Smooth muscle cell (in vitro differentiated cells): ENCODE measurements at regions not wholly inside any gene's neighbourhood (a gene's known extent, or its start where the extent isn't known, plus 50 kb on each side); places are given as distances from the start of the nearest gene placed in this dataset.

Experiments used
- DNase-seq: peaks from one replicate; lab custom pipeline; 2025; ENCODE audit not compliant: unreplicated experiment; lab: John Stamatoyannopoulos, UW
- H2AFZ ChIP-seq: fragments of 200-600 bp; sonication (generic); 2 replicates; pipeline ENCODE4 v1.6.0; 2016; ENCODE audit warnings: antibody characterized with exemption, low read depth, mild to moderate bottlenecking
- H3F3A ChIP-seq: fragments of 200-600 bp; sonication (generic); 2 replicates; pipeline ENCODE4 v1.6.0; 2017; ENCODE audit warnings: antibody characterized with exemption, low read depth
- H3K27ac ChIP-seq: fragments of 200-600 bp; sonication (generic); 2 replicates; pipeline ENCODE4 v1.5.1; 2016; ENCODE audit warnings: low read depth, mild to moderate bottlenecking
- H3K27me3 ChIP-seq: fragments of 200-600 bp; sonication (generic); 2 replicates; pipeline ENCODE4 v1.6.1; 2016; ENCODE audit warnings: low read depth, mild to moderate bottlenecking
- H3K36me3 ChIP-seq: fragments of 200-600 bp; sonication (generic); 2 replicates; pipeline ENCODE4 v1.5.1; 2016; ENCODE audit warnings: low read depth
- H3K4me1 ChIP-seq: fragments of 200-600 bp; sonication (generic); 2 replicates; pipeline ENCODE4 v1.5.1; 2016; ENCODE audit warnings: low read depth
- H3K4me2 ChIP-seq: fragments of 200-600 bp; sonication (generic); 2 replicates; pipeline ENCODE4 v1.6.0; 2016; ENCODE audit warnings: mild to moderate bottlenecking
- H3K4me3 ChIP-seq: fragments of 200-600 bp; sonication (generic); 2 replicates; pipeline ENCODE4 v1.5.1; 2016; ENCODE audit warnings: mild to moderate bottlenecking
- H3K79me2 ChIP-seq: fragments of 200-600 bp; sonication (generic); 2 replicates; pipeline ENCODE4 v1.6.0; 2016; ENCODE audit warnings: low read depth, mild to moderate bottlenecking
- H3K9ac ChIP-seq: fragments of 200-600 bp; sonication (generic); 2 replicates; pipeline ENCODE4 v1.6.0; 2016; ENCODE audit warnings: low read depth
- H3K9me3 ChIP-seq: fragments of 200-600 bp; sonication (generic); replicated peaks from 2 replicates; pipeline ENCODE4 v1.5.1; 2016; ENCODE audit warnings: low read depth
- H4K20me1 ChIP-seq: fragments of 200-600 bp; sonication (generic); 2 replicates; pipeline ENCODE4 v1.6.0; 2016; ENCODE audit warnings: low read depth
- CTCF ChIP-seq: fragments of 200-600 bp; sonication (generic); IDR thresholded peaks from 2 replicates; pipeline ENCODE4 v1.5.1; 2017; ENCODE audit warnings: borderline replicate concordance, mild to moderate bottlenecking, antibody characterized with exemption; ENCODE audit not compliant: insufficient read depth, poor library complexity, severe bottlenecking
- WGBS: methylation state at CpG from one replicate; pipeline ENCODE4 v1.1.7; 2016; ENCODE audit warnings: low lambda C conversion rate; 5-methylcytosine and 5-hydroxymethylcytosine counted together

DNA sequence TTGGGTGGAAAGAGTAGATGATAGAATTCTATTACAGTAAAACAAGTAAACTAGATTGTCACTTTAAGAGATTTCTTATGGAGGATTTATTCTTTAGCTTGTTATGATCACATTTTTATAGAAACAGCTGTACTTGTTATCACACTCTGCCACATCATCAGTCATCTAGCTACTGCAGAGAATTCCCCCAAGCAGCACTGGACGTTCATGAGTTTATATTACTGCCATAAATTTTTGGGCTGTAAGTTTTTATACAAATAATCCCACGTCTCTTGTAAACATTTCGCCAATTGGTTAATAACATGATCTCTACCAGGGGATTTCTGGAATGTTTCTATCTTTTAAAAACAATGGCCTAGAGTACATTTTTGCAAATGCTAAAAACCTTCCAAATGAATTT, 238.8 kb downstream of the POLR1F start:
- H3K9ac ChIP-seq, result no peak overlapping the region
- no peaks in the 10 kb centered on the region for H3K4me1 ChIP-seq
- H3K27me3 ChIP-seq, result no peaks in the 10 kb centered on the region
- no peak overlapping the region for H3K4me3 ChIP-seq
- no peak for TF ChIP-seq CTCF
- H3K36me3 ChIP-seq, result no peaks in the 10 kb centered on the region
- no peak for DNase-seq
- no peaks in the 10 kb centered on the region for H3K79me2 ChIP-seq
- H4K20me1 ChIP-seq, result no peaks in the 10 kb centered on the region
- no peaks in the 10 kb centered on the region for H3K9me3 ChIP-seq
- H3K27ac ChIP-seq, result peak overlapping the region; percentile 47
- no peaks in the 10 kb centered on the region for H3F3A ChIP-seq
- peak overlapping the region; percentile 78 for H2AFZ ChIP-seq
- no peak overlapping the region for H3K4me2 ChIP-seq
- 21% methylated on average over 3 of the region's 3 CpGs for WGBS

GRCh38 chr7:19465861-19466260, 243.0 kb downstream of the POLR1F start:
- no peaks in the 10 kb centered on the region for H3K9me3 ChIP-seq
- H3K4me2 ChIP-seq, result no peak overlapping the region
- no peaks in the 10 kb centered on the region for H3K27me3 ChIP-seq
- H3K79me2 ChIP-seq, result no peaks in the 10 kb centered on the region
- H3F3A ChIP-seq, result no peaks in the 10 kb centered on the region
- no peak for TF ChIP-seq CTCF
- H3K9ac ChIP-seq, result no peak overlapping the region
- no peaks in the 10 kb centered on the region for H4K20me1 ChIP-seq
- H3K27ac ChIP-seq, result no peak overlapping the region
- no peaks in the 10 kb centered on the region for H3K36me3 ChIP-seq
- DNase-seq, result no peak
- H3K4me1 ChIP-seq, result no peaks in the 10 kb centered on the region
- WGBS, result 81% methylated on average over 3 of the region's 3 CpGs
- H2AFZ ChIP-seq, result no peak overlapping the region
- H3K4me3 ChIP-seq, result no peak overlapping the region

GRCh38 chr7:19464751-19465150, 244.1 kb downstream of the POLR1F start:
- Histone ChIP-seq H3K4me1 (no peaks in the 10 kb centered on the region), H2AFZ (no peak overlapping the region), H3K4me2 (no peak overlapping the region), H3K9ac (no peak overlapping the region), H3K4me3 (no peak overlapping the region), H3K9me3 (no peaks in the 10 kb centered on the region), H3K79me2 (no peaks in the 10 kb centered on the region), H3K27me3 (no peaks in the 10 kb centered on the region), H4K20me1 (no peaks in the 10 kb centered on the region), H3K27ac (peak overlapping the region; percentile 35), H3K36me3 (no peaks in the 10 kb centered on the region), H3F3A (no peaks in the 10 kb centered on the region)
- no peak for TF ChIP-seq CTCF
- 53% methylated on average over 4 of the region's 4 CpGs for WGBS
- DNase-seq, result no peak

GRCh38 chr7:19464241-19464640, 244.6 kb downstream of the POLR1F start:
- Histone ChIP-seq H2AFZ (no peak overlapping the region), H4K20me1 (no peaks in the 10 kb centered on the region), H3K4me3 (no peak overlapping the region), H3K79me2 (no peaks in the 10 kb centered on the region), H3K27ac (peak overlapping the region; percentile 35), H3K9ac (no peak overlapping the region), H3K4me1 (no peaks in the 10 kb centered on the region), H3K27me3 (no peaks in the 10 kb centered on the region), H3K4me2 (no peak overlapping the region), H3F3A (no peaks in the 10 kb centered on the region), H3K9me3 (no peaks in the 10 kb centered on the region), H3K36me3 (no peaks in the 10 kb centered on the region)
- no peak for TF ChIP-seq CTCF
- no peak for DNase-seq
- WGBS, result 43% methylated on average over 3 of the region's 3 CpGs
